Activated CD8-positive, alpha-beta memory T cell treated with anti-CD3 and anti-CD28 coated beads, Interleukin-2, amount 50 U/mL, for 4 hours (primary cell): ENCODE measurements at regions not wholly inside any gene's neighbourhood (a gene's known extent, or its start where the extent isn't known, plus 50 kb on each side); places are given as distances from the start of the nearest gene placed in this dataset.
"Not testable (repeated sequence)": the region's sequence is repeated elsewhere in the genome, so short reads cannot be mapped to it uniquely, and the experiment has no call there.

Source experiments
- DNase-seq: peaks from one replicate; pipeline ENCODE4 v3.0.0-alpha.2; 2020

GRCh38 chr5:34329201-34329600 is 286.2 kb upstream of the C1QTNF3 start:
- DNase-seq, result not testable (repeated sequence)

DNA sequence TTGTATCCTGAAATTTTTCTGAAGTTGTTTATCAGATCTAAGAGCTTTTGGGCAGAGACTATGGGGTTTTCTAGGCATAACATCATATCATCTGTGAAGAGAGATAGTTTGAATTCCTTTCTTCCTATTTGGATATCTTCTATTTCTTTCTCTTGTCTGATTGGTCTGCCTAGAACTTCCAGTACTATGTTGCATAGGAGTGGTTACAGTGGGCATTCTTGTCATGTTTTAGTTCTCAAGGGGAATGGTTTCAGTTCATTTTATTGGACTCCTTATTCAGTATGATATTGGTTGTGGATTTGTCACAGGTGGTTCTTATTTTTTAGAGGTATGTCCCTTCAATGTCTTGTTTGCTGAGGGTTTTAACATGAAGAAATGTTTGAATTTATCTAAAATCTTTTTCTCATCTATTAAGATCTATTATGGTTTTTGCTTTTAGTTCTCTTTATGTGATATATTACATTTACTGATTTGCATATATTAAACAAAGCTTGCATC is 286.6 kb upstream of the C1QTNF3 start:
- not testable (repeated sequence) for DNase-seq

- DNase-seq, result not testable (repeated sequence)
These were observed 289.0 kb upstream of the C1QTNF3 start for GRCh38 chr5:34331928-34332454.

- not testable (repeated sequence) for DNase-seq
These were observed 296.5 kb upstream of the C1QTNF3 start for GRCh38 chr5:34339408-34340001.

GRCh38 chr5:34354440-34354839 is 301.7 kb upstream of the RAI14 start:
- DNase-seq, result not testable (repeated sequence)

GRCh38 chr5:34371417-34371816 is 284.7 kb upstream of the RAI14 start:
- not testable (repeated sequence) for DNase-seq

DNA sequence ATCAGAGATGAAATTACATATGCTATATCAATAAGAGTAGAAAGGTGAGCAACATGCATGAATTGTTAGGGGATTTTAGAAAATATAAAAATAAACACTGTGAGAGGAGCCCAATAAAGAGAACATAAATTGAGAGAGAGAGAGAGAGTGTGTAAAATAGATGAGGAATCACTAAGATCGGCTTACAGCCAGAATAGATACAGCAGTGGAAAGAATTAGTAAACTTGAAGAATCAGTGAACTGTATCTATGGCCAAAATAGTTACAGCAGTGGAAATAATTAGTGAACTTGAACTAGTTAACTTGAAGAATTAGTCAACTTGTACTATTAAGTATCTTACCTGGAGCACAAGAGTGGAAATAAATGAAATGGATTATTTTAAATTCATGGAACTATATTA is 284.3 kb upstream of the RAI14 start:
- DNase-seq, result not testable (repeated sequence)

- not testable (repeated sequence) for DNase-seq
These were observed 283.4 kb upstream of the RAI14 start for GRCh38 chr5:34372739-34373138.

DNA sequence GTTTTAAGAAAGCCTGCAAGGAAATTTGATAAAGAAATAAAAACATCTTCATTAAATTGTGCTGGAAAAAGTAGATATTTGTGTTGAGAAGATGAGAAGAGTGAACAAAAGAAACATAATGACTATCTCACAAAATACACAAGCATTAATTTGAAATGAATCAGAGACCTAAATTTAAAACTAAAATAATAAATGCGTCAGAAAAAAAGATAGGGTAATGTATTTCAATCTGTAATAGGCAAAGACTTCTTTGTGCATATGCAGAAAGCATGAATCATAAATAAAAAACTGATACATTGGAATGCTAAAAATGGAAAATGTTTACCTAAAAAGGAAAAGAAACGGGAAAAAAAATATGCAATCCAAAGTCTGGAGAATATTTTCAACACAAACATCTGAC is 278.5 kb upstream of the RAI14 start:
- not testable (repeated sequence) for DNase-seq

GRCh38 chr5:34378498-34378897 is 277.6 kb upstream of the RAI14 start:
- DNase-seq, result not testable (repeated sequence)

DNA sequence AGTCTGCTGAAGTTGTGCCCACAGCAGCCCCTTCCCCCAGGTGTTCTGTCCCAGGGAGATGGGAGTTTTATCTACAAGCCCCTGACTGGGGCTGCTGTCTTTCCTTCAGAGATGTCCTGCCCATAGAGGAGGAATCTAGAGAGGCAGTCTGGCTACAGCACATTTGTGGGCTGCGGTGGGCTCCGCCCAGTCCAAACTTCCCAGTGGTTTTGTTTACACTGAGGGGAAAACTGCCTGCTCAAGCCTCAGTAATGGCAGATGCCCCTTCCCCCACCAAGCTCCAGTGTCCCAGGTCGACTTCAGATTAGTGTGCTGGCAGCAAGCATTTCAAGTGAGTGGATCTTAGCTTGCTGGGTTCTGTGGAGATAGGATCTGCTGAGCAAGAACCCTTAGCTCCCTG is 267.4 kb upstream of the RAI14 start:
- not testable (repeated sequence) for DNase-seq

DNA sequence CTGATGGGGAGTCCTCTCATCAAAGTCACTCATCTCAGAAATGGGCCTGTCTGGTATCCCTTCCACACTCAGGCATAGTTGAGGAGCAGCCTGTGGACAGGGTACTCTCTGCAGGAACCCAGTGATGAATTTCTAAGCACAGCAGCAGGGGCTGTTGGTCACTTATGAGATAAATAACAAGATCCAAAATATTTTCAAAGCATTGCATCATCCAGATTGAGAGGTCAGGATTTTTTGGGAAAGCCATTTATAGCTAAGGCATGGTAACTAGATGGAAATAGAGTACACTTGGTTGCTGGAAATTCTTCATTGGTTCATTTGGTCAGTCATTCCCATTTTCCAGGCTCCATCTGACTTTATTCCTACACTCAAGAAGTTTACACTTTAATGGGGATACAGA is 246.8 kb upstream of the RAI14 start:
- no peak for DNase-seq

DNA sequence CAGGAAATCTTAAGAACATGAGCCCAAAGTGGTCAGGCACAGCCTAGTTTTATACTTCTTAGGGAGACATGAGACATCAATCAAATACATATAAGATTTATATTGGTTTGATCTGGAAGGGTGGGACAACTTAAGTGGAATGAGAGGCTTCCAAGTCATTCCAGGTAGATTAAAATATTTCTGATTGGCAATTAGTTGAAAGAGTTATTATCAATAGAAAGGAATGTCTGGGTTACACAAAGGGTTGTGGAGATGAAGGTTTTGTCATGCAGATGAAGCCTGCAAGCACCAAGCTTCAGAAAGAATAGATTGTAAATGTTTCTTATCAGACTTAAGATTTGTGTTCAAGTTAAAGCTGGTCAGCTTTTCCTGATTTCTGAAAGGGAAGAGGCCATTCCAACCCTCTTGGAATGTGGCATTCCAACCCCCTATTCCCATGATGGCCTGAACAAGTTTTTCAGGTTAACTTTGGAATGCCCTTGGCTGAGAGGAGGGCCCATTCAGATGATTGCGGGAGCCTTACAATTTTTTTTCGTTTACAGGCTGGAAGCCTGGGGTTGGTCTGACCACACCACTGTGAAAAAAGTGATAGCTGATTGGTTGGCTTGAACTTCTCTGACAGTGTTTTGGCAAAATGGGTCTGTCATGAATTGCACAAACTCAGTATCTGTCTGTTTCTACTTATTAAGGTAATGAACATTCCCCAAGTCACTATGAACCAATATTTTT is 245.6 kb upstream of the RAI14 start:
- no peak for DNase-seq

DNA sequence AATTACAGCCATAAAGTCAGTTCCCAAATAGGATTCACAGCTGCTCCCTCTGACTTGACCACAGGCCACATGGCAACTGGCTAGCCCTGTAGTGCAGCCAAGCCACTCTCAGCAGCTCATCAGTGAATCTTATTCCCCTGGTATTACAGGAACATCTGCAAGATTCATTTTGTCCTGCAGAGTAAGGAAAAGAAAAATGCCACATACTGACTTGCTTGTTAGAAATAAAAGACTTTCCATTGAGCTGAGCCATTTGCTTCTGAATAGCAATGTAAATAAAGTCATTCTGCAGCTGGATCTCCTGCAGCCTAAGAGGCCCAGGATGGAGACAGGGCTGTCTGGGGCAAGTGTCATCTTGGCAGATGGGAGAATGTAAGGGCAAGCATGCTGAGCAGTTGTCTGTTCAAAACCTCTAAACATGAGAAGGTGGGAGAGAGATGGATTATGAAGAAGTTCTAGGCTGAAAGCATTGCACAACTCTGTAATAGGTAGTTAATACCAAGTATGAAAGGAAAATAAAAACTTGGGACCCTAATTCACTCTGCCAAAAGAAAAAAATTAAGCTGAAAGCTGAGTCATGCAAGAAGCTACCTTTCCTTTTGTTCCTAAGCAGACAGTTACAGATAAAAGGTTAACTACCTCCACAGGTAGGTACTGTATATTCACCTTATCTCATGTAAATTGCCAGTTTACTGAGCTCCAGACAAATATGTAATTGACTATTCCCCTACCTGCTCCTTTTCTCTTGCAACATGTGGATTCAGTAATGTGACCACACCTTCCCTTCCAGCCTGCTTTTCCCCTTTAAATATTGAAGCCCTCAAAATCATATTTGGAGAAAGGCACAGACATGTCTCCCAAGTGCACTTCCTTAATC is 244.4 kb upstream of the RAI14 start:
- DNase-seq, result no peak

DNA sequence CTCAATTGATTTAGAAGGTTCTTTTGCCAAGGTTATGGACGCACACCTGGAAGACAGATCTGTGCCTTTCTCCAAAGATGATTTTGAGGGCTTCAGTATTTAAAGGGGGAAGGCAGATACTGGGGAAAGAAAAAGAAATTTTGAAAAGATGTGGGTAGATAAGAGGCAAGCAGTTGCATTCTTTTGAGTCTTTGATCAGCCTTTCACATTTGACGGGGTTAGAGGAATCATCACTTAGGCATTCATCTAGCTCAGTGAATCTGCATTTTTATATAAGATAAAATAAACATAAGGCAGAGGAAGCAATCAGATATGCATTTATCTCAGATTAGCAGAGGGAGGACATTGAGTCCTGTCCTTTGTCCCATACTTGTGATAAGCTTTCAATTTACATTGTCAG is 243.4 kb upstream of the RAI14 start:
- no peak for DNase-seq

GRCh38 chr5:34415559-34416198 is 240.4 kb upstream of the RAI14 start:
- DNase-seq, result no peak

DNA sequence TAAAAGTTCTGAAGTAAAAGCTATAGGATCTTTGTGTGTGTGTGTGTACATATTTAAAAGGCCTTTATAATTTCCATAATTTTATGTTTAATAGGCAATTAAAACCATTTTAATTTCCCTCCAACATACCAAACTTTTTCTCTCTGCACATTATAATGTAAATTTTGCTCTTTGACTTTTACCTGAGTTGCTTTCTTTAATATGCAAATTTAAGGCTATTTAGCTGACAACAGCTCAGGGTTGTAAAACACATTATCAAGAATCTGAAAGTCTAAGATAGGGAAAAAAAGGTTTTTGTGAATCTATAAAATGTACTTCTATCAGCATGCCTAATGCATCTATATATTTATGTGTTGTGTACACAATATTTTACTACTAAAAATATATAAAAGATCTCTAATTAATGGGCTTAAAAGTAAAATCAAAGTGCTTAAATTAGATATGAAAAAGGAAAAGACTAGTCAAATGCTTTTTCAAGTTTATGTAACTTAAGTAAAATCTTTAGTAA is 239.6 kb upstream of the RAI14 start:
- no peak for DNase-seq

DNA sequence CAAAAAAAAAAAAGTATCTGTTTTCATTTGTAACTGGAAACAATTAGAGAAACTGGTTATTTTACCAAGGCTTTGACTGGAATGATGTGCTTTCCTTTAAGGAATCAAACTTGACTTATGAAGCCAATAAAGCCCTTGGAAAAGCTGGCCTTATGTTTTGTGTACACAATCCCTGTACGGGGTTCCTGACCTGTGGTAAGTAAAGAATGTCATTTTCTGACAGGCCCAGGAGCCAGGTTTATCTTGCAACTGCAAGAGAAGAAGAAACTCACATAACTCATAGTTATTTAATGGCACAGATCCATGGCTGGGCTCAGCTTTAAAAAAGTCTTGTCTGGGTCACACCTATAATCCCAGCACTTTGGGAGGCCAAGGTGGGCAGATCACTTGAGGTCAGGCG is 235.9 kb upstream of the RAI14 start:
- DNase-seq, result not testable (repeated sequence)

DNA sequence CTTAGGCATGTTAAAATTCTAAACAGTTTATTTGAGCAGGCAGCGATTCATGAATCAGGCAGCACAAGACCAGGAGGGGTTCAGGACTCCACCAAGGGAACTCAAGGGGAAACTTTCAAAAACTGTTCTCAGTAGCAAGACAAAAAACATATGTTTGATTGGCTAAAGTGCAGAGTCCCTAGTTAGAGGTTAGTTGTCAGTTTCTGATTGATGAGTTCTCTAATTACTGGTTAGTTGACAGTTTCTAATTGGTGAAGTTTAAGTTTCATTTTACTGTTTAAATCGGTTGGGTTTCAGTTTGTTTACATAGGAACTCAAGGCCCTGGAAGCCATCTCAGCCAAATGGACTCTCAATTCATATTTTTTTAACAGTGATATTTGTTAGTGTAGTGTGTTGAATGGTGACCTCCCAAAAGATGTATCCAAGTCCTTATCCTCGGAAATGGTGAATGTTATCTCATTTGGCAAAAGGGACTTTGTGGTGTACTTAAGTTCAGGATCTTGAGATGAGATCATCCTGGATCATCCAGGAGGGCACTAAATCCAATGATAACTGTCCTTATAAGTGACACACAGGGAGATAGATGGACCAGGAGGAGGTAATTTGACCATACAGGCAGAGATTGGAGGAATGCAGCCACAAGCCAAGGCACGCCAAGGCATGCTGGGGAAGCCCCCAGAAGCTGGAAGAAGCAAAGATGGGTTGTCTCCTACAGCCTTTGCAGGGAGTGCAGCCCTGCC is 219.2 kb upstream of the RAI14 start:
- no peak for DNase-seq

GRCh38 chr5:34439601-34440000 is 216.5 kb upstream of the RAI14 start:
- no peak for DNase-seq

DNA sequence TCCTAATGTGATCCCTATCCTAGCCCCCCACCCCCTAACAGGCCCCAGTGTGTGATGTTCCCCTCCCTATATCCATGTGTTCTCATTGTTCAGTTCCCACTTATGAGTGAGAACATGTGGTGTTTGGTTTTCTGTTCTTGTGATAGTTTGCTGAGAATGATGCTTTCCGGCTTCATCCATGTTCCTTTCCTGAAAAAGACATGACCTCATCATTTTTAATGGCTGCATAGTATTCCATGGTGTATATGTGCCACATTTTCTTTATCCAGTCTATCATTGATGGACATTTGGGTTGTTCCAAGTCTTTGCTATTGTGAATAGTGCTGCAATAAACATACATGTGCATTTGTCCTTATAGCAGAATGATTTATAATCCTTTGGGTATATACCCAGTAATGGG is 214.4 kb upstream of the RAI14 start:
- not testable (repeated sequence) for DNase-seq

DNA sequence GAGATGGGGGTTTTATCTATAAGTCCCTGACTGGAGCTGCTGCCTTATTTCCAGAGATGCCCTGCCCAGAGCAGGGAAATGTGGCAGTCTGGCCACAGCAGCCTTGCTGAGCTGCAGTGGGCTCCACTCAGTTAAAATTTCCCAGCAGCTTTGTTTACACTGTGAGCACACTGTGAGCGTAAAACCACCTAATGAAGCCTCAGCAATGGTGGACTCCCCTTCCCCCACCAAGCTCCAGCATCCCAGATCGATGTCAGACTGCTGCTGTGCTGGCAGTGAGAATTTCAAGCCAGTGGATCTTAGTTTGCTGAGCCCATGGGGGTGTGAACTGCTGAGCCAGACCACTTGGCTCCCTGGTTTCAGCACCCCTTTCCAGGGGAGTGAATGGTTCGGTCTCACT is 208.7 kb upstream of the RAI14 start:
- DNase-seq, result no peak
